H9 (cell line): ENCODE measurements at regions not wholly inside any gene's neighbourhood (a gene's known extent, or its start where the extent isn't known, plus 50 kb on each side); places are given as distances from the start of the nearest gene placed in this dataset.

Experiments used
- DNase-seq: peaks from one replicate; pipeline ENCODE4 v3.0.0-alpha.2; 2017
- H2AFZ ChIP-seq: one replicate; pipeline ENCODE4 v1.6.1; 2013; ENCODE audit warnings: mild to moderate bottlenecking, low read length, control low read depth, moderate library complexity
- H2AK5ac ChIP-seq: 2 replicates; pipeline ENCODE4 v1.6.1; 2013; ENCODE audit warnings: low read length, control low read depth, mixed read lengths; ENCODE audit not compliant: insufficient read length
- H2BK120ac ChIP-seq: one replicate; pipeline ENCODE4 v1.6.1; 2013; ENCODE audit warnings: low read depth, mild to moderate bottlenecking, low read length, control low read depth, inconsistent platforms; ENCODE audit not compliant: poor library complexity, severe bottlenecking
- H2BK12ac ChIP-seq: 2 replicates; pipeline ENCODE4 v1.6.1; 2013; ENCODE audit warnings: low read length, control low read depth, mixed read lengths, low read depth; ENCODE audit not compliant: insufficient read length
- H2BK15ac ChIP-seq: 2 replicates; pipeline ENCODE4 v1.6.1; 2013; ENCODE audit warnings: low read depth, low read length, control low read depth
- H2BK20ac ChIP-seq: one replicate; pipeline ENCODE4 v1.6.1; 2013; ENCODE audit warnings: low read depth, mild to moderate bottlenecking, low read length, control low read depth, inconsistent platforms; ENCODE audit not compliant: poor library complexity, severe bottlenecking
- H2BK5ac ChIP-seq: 2 replicates; pipeline ENCODE4 v1.6.1; 2013; ENCODE audit warnings: low read length, control low read depth, mixed read lengths; ENCODE audit not compliant: insufficient read length
- H3K14ac ChIP-seq: 2 replicates; pipeline ENCODE4 v1.6.1; 2013; ENCODE audit warnings: low read length, control low read depth; ENCODE audit not compliant: insufficient read depth
- H3K18ac ChIP-seq: 2 replicates; pipeline ENCODE4 v1.6.1; 2013; ENCODE audit warnings: low read depth, mild to moderate bottlenecking, mixed read lengths, low read length, control low read depth; ENCODE audit not compliant: insufficient read length
- H3K23ac ChIP-seq: 2 replicates; pipeline ENCODE4 v1.6.1; 2013; ENCODE audit warnings: low read length, control low read depth, mixed read lengths, low read depth; ENCODE audit not compliant: insufficient read length
- H3K23me2 ChIP-seq: 2 replicates; pipeline ENCODE4 v1.6.1; 2013; ENCODE audit warnings: low read depth, mild to moderate bottlenecking, mixed read lengths, low read length, control low read depth; ENCODE audit not compliant: insufficient read length, poor library complexity, severe bottlenecking
- H3K27ac ChIP-seq: 2 replicates; pipeline ENCODE4 v1.5.1; 2013; ENCODE audit warnings: low read length, control low read depth, mixed read lengths, low read depth; ENCODE audit not compliant: insufficient read length
- H3K27me3 ChIP-seq: 2 replicates; pipeline ENCODE4 v1.6.1; 2013; ENCODE audit warnings: low read length, control low read depth, inconsistent platforms; ENCODE audit not compliant: insufficient read depth
- H3K4ac ChIP-seq: 2 replicates; pipeline ENCODE4 v1.6.1; 2013; ENCODE audit warnings: low read depth, mild to moderate bottlenecking, control low read depth, inconsistent platforms, low read length, moderate library complexity
- H3K4me1 ChIP-seq: 2 replicates; pipeline ENCODE4 v1.6.1; 2013; ENCODE audit warnings: low read length, control low read depth, inconsistent platforms; ENCODE audit not compliant: insufficient read depth
- H3K4me2 ChIP-seq: 2 replicates; pipeline ENCODE4 v1.6.1; 2013; ENCODE audit warnings: low read length, control low read depth, mixed read lengths; ENCODE audit not compliant: insufficient read length, insufficient read depth
- H3K56ac ChIP-seq: 2 replicates; pipeline ENCODE4 v1.6.1; 2013; ENCODE audit warnings: low read depth, mild to moderate bottlenecking, mixed read lengths, low read length, control low read depth; ENCODE audit not compliant: insufficient read length
- H3K79me1 ChIP-seq: 2 replicates; pipeline ENCODE4 v1.6.1; 2013; ENCODE audit warnings: low read depth, mild to moderate bottlenecking, moderate library complexity, low read length, control low read depth, inconsistent platforms; ENCODE audit not compliant: insufficient read depth, poor library complexity, severe bottlenecking
- H3K79me2 ChIP-seq: 2 replicates; pipeline ENCODE4 v1.6.1; 2013; ENCODE audit warnings: low read length, control low read depth, inconsistent platforms; ENCODE audit not compliant: insufficient read depth
- H3K9ac ChIP-seq: 2 replicates; pipeline ENCODE4 v1.6.1; 2013; ENCODE audit warnings: low read length, control low read depth, mixed read lengths; ENCODE audit not compliant: insufficient read length; ENCODE audit errors: extremely low read depth
- H3K9me3 ChIP-seq: one replicate; pipeline ENCODE4 v1.6.1; 2013; ENCODE audit warnings: low read depth, low read length, inconsistent platforms; ENCODE audit not compliant: control insufficient read depth
- H3T11ph ChIP-seq: one replicate; pipeline ENCODE4 v1.6.1; 2013; ENCODE audit warnings: mild to moderate bottlenecking, low read length, control low read depth, inconsistent platforms
- H4K20me1 ChIP-seq: one replicate; pipeline ENCODE4 v1.6.1; 2013; ENCODE audit not compliant: control insufficient read depth, insufficient read length, insufficient read depth
- H4K5ac ChIP-seq: 2 replicates; pipeline ENCODE4 v1.6.1; 2013; ENCODE audit warnings: low read depth, mild to moderate bottlenecking, mixed read lengths, low read length, control low read depth; ENCODE audit not compliant: insufficient read length
- H4K8ac ChIP-seq: replicated peaks from 2 replicates; pipeline ENCODE4 v1.6.1; 2013; ENCODE audit warnings: low read length, control low read depth, mixed read lengths, low read depth; ENCODE audit not compliant: insufficient read length
- H4K91ac ChIP-seq: 2 replicates; pipeline ENCODE4 v1.6.1; 2013; ENCODE audit warnings: low read depth, mild to moderate bottlenecking, moderate library complexity, mixed read lengths, low read length, control low read depth; ENCODE audit not compliant: insufficient read length
- H3K27ac Mint-ChIP-seq, 3 experiments: 2 replicates in 2 of 3; 3 replicates in 1 of 3; pipeline ENCODE4 v1.8.0; 2020 to 2021; ENCODE audit warnings: mixed read lengths in 3 of 3, mild to moderate bottlenecking in 1 of 3, moderate library complexity in 1 of 3
- H3K27me3 Mint-ChIP-seq: 2 replicates; pipeline ENCODE4 v1.8.0; 2021; ENCODE audit warnings: low read depth, mild to moderate bottlenecking, moderate library complexity, mixed read lengths
- H3K36me3 Mint-ChIP-seq, 3 experiments: 2 replicates in 2 of 3; 3 replicates in 1 of 3; pipeline ENCODE4 v1.8.0; 2020 to 2021; ENCODE audit warnings: low read depth in 3 of 3, mixed read lengths in 3 of 3; ENCODE audit not compliant: insufficient read depth in 1 of 3
- H3K4me1 Mint-ChIP-seq, 2 experiments: 2 replicates each; pipeline ENCODE4 v1.8.0; 2020; ENCODE audit warnings: mixed read lengths in 2 of 2
- H3K4me3 Mint-ChIP-seq, 2 experiments: 2 replicates in 1 of 2; 3 replicates in 1 of 2; pipeline ENCODE4 v1.8.0; 2020 to 2021; ENCODE audit warnings: mild to moderate bottlenecking in 2 of 2, mixed read lengths in 2 of 2, moderate library complexity in 1 of 2
- H3K9me3 Mint-ChIP-seq, 2 experiments: 2 replicates in 1 of 2; 3 replicates in 1 of 2; pipeline ENCODE4 v1.8.0; 2020; ENCODE audit warnings: mild to moderate bottlenecking in 2 of 2, mixed read lengths in 2 of 2, moderate library complexity in 1 of 2
- TF ChIP-seq, protein P1 (sequence below): fragments of 200-600 bp; sonication (generic); conservative IDR thresholded peaks from 3 replicates; pipeline ENCODE4 v1.8.0; 2021; ENCODE audit warnings: antibody characterized with exemption, mild to moderate bottlenecking

DNA sequence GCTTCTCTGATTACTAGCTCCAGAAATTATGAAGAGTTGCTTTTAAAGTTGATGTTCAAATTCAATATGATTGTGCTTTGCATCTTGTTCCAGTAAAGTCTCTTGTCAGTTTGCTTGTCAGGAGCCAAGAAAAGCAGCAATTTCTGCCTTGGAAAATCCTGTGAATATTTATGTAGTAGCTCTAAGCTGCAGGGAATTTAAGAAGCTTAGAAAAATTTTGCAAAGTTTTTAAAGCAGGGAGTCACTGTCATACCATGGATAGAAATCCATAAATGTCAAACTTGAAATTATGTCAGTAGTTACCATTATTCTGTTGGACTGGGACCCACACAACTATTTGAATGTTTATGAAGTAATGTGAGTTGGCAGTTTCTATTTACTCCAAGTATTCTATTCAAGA, 169.3 kb downstream of the TMEM200C start:
- H3K27me3 Mint-ChIP-seq, result no peaks in the 10 kb centered on the region; the same call in 1 of the 2 replicates
- H3K4me1 Mint-ChIP-seq, result peaks cover 6 to 11% of the 10 kb centered on the region in 2 experiments
- Histone ChIP-seq H3K27ac (no peak overlapping the region), H4K91ac (no peak overlapping the region), H2BK12ac (no peak overlapping the region), H4K8ac (no peak overlapping the region), H3K4me1 (no peaks in the 10 kb centered on the region), H2BK5ac (no peak overlapping the region), H2AK5ac (no peak overlapping the region), H4K20me1 (no peaks in the 10 kb centered on the region), H2BK120ac (no peak overlapping the region), H3K79me2 (no peaks in the 10 kb centered on the region), H3K56ac (no peak overlapping the region), H2BK15ac (no peak overlapping the region), H4K5ac (no peak overlapping the region), H3K9ac (no peak overlapping the region), H2BK20ac (no peak overlapping the region), H3K27me3 (no peaks in the 10 kb centered on the region), H3K14ac (no peak overlapping the region), H3K4ac (no peak overlapping the region), H3K9me3 (no peaks in the 10 kb centered on the region), H3T11ph (no peak overlapping the region), H2AFZ (no peak overlapping the region), H3K79me1 (no peaks in the 10 kb centered on the region), H3K4me2 (no peak overlapping the region), H3K23me2 (no peaks in the 10 kb centered on the region), H3K18ac (no peak overlapping the region), H3K23ac (no peak overlapping the region)
- TF ChIP-seq, protein P1, sequence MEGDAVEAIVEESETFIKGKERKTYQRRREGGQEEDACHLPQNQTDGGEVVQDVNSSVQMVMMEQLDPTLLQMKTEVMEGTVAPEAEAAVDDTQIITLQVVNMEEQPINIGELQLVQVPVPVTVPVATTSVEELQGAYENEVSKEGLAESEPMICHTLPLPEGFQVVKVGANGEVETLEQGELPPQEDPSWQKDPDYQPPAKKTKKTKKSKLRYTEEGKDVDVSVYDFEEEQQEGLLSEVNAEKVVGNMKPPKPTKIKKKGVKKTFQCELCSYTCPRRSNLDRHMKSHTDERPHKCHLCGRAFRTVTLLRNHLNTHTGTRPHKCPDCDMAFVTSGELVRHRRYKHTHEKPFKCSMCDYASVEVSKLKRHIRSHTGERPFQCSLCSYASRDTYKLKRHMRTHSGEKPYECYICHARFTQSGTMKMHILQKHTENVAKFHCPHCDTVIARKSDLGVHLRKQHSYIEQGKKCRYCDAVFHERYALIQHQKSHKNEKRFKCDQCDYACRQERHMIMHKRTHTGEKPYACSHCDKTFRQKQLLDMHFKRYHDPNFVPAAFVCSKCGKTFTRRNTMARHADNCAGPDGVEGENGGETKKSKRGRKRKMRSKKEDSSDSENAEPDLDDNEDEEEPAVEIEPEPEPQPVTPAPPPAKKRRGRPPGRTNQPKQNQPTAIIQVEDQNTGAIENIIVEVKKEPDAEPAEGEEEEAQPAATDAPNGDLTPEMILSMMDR, result no peak
- H3K36me3 Mint-ChIP-seq, result no peaks in the 10 kb centered on the region
- DNase-seq, result no peak
- no peak overlapping the region for H3K27ac Mint-ChIP-seq
- H3K4me3 Mint-ChIP-seq, result no peak overlapping the region
- H3K9me3 Mint-ChIP-seq, result no peaks in the 10 kb centered on the region
